H9 (cell line): ENCODE measurements at regions not wholly inside any gene's neighbourhood (a gene's known extent, or its start where the extent isn't known, plus 50 kb on each side); places are given as distances from the start of the nearest gene placed in this dataset.

ENCODE experiments used
- DNase-seq: peaks from one replicate; pipeline ENCODE4 v3.0.0-alpha.2; 2017
- H2AFZ ChIP-seq: one replicate; pipeline ENCODE4 v1.6.1; 2013; ENCODE audit warnings: mild to moderate bottlenecking, low read length, control low read depth, moderate library complexity
- H2AK5ac ChIP-seq: 2 replicates; pipeline ENCODE4 v1.6.1; 2013; ENCODE audit warnings: low read length, control low read depth, mixed read lengths; ENCODE audit not compliant: insufficient read length
- H2BK120ac ChIP-seq: one replicate; pipeline ENCODE4 v1.6.1; 2013; ENCODE audit warnings: low read depth, mild to moderate bottlenecking, low read length, control low read depth, inconsistent platforms; ENCODE audit not compliant: poor library complexity, severe bottlenecking
- H2BK12ac ChIP-seq: 2 replicates; pipeline ENCODE4 v1.6.1; 2013; ENCODE audit warnings: low read length, control low read depth, mixed read lengths, low read depth; ENCODE audit not compliant: insufficient read length
- H2BK15ac ChIP-seq: 2 replicates; pipeline ENCODE4 v1.6.1; 2013; ENCODE audit warnings: low read depth, low read length, control low read depth
- H2BK20ac ChIP-seq: one replicate; pipeline ENCODE4 v1.6.1; 2013; ENCODE audit warnings: low read depth, mild to moderate bottlenecking, low read length, control low read depth, inconsistent platforms; ENCODE audit not compliant: poor library complexity, severe bottlenecking
- H2BK5ac ChIP-seq: 2 replicates; pipeline ENCODE4 v1.6.1; 2013; ENCODE audit warnings: low read length, control low read depth, mixed read lengths; ENCODE audit not compliant: insufficient read length
- H3K14ac ChIP-seq: 2 replicates; pipeline ENCODE4 v1.6.1; 2013; ENCODE audit warnings: low read length, control low read depth; ENCODE audit not compliant: insufficient read depth
- H3K18ac ChIP-seq: 2 replicates; pipeline ENCODE4 v1.6.1; 2013; ENCODE audit warnings: low read depth, mild to moderate bottlenecking, mixed read lengths, low read length, control low read depth; ENCODE audit not compliant: insufficient read length
- H3K23ac ChIP-seq: 2 replicates; pipeline ENCODE4 v1.6.1; 2013; ENCODE audit warnings: low read length, control low read depth, mixed read lengths, low read depth; ENCODE audit not compliant: insufficient read length
- H3K23me2 ChIP-seq: 2 replicates; pipeline ENCODE4 v1.6.1; 2013; ENCODE audit warnings: low read depth, mild to moderate bottlenecking, mixed read lengths, low read length, control low read depth; ENCODE audit not compliant: insufficient read length, poor library complexity, severe bottlenecking
- H3K27ac ChIP-seq: 2 replicates; pipeline ENCODE4 v1.5.1; 2013; ENCODE audit warnings: low read length, control low read depth, mixed read lengths, low read depth; ENCODE audit not compliant: insufficient read length
- H3K27me3 ChIP-seq: 2 replicates; pipeline ENCODE4 v1.6.1; 2013; ENCODE audit warnings: low read length, control low read depth, inconsistent platforms; ENCODE audit not compliant: insufficient read depth
- H3K4ac ChIP-seq: 2 replicates; pipeline ENCODE4 v1.6.1; 2013; ENCODE audit warnings: low read depth, mild to moderate bottlenecking, control low read depth, inconsistent platforms, low read length, moderate library complexity
- H3K4me1 ChIP-seq: 2 replicates; pipeline ENCODE4 v1.6.1; 2013; ENCODE audit warnings: low read length, control low read depth, inconsistent platforms; ENCODE audit not compliant: insufficient read depth
- H3K4me2 ChIP-seq: 2 replicates; pipeline ENCODE4 v1.6.1; 2013; ENCODE audit warnings: low read length, control low read depth, mixed read lengths; ENCODE audit not compliant: insufficient read length, insufficient read depth
- H3K56ac ChIP-seq: 2 replicates; pipeline ENCODE4 v1.6.1; 2013; ENCODE audit warnings: low read depth, mild to moderate bottlenecking, mixed read lengths, low read length, control low read depth; ENCODE audit not compliant: insufficient read length
- H3K79me1 ChIP-seq: 2 replicates; pipeline ENCODE4 v1.6.1; 2013; ENCODE audit warnings: low read depth, mild to moderate bottlenecking, moderate library complexity, low read length, control low read depth, inconsistent platforms; ENCODE audit not compliant: insufficient read depth, poor library complexity, severe bottlenecking
- H3K79me2 ChIP-seq: 2 replicates; pipeline ENCODE4 v1.6.1; 2013; ENCODE audit warnings: low read length, control low read depth, inconsistent platforms; ENCODE audit not compliant: insufficient read depth
- H3K9ac ChIP-seq: 2 replicates; pipeline ENCODE4 v1.6.1; 2013; ENCODE audit warnings: low read length, control low read depth, mixed read lengths; ENCODE audit not compliant: insufficient read length; ENCODE audit errors: extremely low read depth
- H3K9me3 ChIP-seq: one replicate; pipeline ENCODE4 v1.6.1; 2013; ENCODE audit warnings: low read depth, low read length, inconsistent platforms; ENCODE audit not compliant: control insufficient read depth
- H3T11ph ChIP-seq: one replicate; pipeline ENCODE4 v1.6.1; 2013; ENCODE audit warnings: mild to moderate bottlenecking, low read length, control low read depth, inconsistent platforms
- H4K20me1 ChIP-seq: one replicate; pipeline ENCODE4 v1.6.1; 2013; ENCODE audit not compliant: control insufficient read depth, insufficient read length, insufficient read depth
- H4K5ac ChIP-seq: 2 replicates; pipeline ENCODE4 v1.6.1; 2013; ENCODE audit warnings: low read depth, mild to moderate bottlenecking, mixed read lengths, low read length, control low read depth; ENCODE audit not compliant: insufficient read length
- H4K8ac ChIP-seq: replicated peaks from 2 replicates; pipeline ENCODE4 v1.6.1; 2013; ENCODE audit warnings: low read length, control low read depth, mixed read lengths, low read depth; ENCODE audit not compliant: insufficient read length
- H4K91ac ChIP-seq: 2 replicates; pipeline ENCODE4 v1.6.1; 2013; ENCODE audit warnings: low read depth, mild to moderate bottlenecking, moderate library complexity, mixed read lengths, low read length, control low read depth; ENCODE audit not compliant: insufficient read length
- H3K27ac Mint-ChIP-seq, 3 experiments: 2 replicates in 2 of 3; 3 replicates in 1 of 3; pipeline ENCODE4 v1.8.0; 2020 to 2021; ENCODE audit warnings: mixed read lengths in 3 of 3, mild to moderate bottlenecking in 1 of 3, moderate library complexity in 1 of 3
- H3K27me3 Mint-ChIP-seq: 2 replicates; pipeline ENCODE4 v1.8.0; 2021; ENCODE audit warnings: low read depth, mild to moderate bottlenecking, moderate library complexity, mixed read lengths
- H3K36me3 Mint-ChIP-seq, 3 experiments: 2 replicates in 2 of 3; 3 replicates in 1 of 3; pipeline ENCODE4 v1.8.0; 2020 to 2021; ENCODE audit warnings: low read depth in 3 of 3, mixed read lengths in 3 of 3; ENCODE audit not compliant: insufficient read depth in 1 of 3
- H3K4me1 Mint-ChIP-seq, 2 experiments: 2 replicates each; pipeline ENCODE4 v1.8.0; 2020; ENCODE audit warnings: mixed read lengths in 2 of 2
- H3K4me3 Mint-ChIP-seq, 2 experiments: 2 replicates in 1 of 2; 3 replicates in 1 of 2; pipeline ENCODE4 v1.8.0; 2020 to 2021; ENCODE audit warnings: mild to moderate bottlenecking in 2 of 2, mixed read lengths in 2 of 2, moderate library complexity in 1 of 2
- H3K9me3 Mint-ChIP-seq, 2 experiments: 2 replicates in 1 of 2; 3 replicates in 1 of 2; pipeline ENCODE4 v1.8.0; 2020; ENCODE audit warnings: mild to moderate bottlenecking in 2 of 2, mixed read lengths in 2 of 2, moderate library complexity in 1 of 2
- WGBS: extraction: QIAGEN DNeasy Blood & Tissue Kit; methylation state at CpG from one replicate; pipeline ENCODE4 v1.1.7; 2013; ENCODE audit warnings: missing lambda C conversion rate, low lambda C conversion rate, mixed read lengths; ENCODE audit not compliant: insufficient read length; ENCODE audit errors: extremely low coverage; 5-methylcytosine and 5-hydroxymethylcytosine counted together
- TF ChIP-seq, protein P1 (sequence below): fragments of 200-600 bp; sonication (generic); conservative IDR thresholded peaks from 3 replicates; pipeline ENCODE4 v1.8.0; 2021; ENCODE audit warnings: antibody characterized with exemption, mild to moderate bottlenecking

DNA sequence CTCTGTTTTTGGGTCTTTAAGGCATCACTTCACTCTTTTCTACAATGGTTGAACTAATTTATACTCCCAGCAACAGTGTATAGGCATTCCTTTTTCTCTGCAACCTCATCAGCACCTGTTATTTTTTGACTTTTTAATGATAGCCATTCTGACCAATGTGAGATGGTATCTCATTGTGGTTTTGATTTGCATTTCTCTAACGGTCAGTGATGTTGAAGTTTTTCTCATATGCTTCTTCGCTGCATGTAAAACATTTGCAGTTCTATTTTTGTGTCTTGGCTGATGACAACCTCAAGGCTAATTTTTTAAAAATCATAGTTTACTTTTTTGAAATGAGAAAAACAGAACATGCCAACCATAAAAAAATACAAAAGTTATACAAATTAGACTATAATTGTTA is 258.2 kb upstream of the EDNRB start:
- Histone ChIP-seq H3K79me2 (no peaks in the 10 kb centered on the region), H3K27me3 (no peaks in the 10 kb centered on the region), H3K14ac (no peak overlapping the region), H3K27ac (no peak overlapping the region), H4K8ac (no peak overlapping the region), H3K4me1 (no peaks in the 10 kb centered on the region), H2BK5ac (no peak overlapping the region), H2BK12ac (no peak overlapping the region), H3K9ac (no peak overlapping the region), H3K23me2 (no peaks in the 10 kb centered on the region), H3K23ac (no peak overlapping the region), H3K9me3 (no peaks in the 10 kb centered on the region), H3K18ac (no peak overlapping the region), H3T11ph (no peak overlapping the region), H2BK15ac (no peak overlapping the region), H4K91ac (no peak overlapping the region), H4K5ac (no peak overlapping the region), H4K20me1 (no peaks in the 10 kb centered on the region), H3K56ac (no peak overlapping the region), H2AK5ac (no peak overlapping the region), H2AFZ (no peak overlapping the region), H2BK120ac (no peak overlapping the region), H3K4ac (no peak overlapping the region), H3K4me2 (no peak overlapping the region), H2BK20ac (no peak overlapping the region), H3K79me1 (no peaks in the 10 kb centered on the region)
- Mint-ChIP-seq H3K36me3 (peaks cover 0 to 2% (median 0%) of the 10 kb centered on the region in 3 experiments; a peak in 1 of 7 replicates), H3K27me3 (no peaks in the 10 kb centered on the region), H3K27ac (no peak overlapping the region), H3K4me3 (no peak overlapping the region), H3K9me3 (peaks cover 0 to 4% of the 10 kb centered on the region in 2 experiments; a peak in 2 of 5 replicates), H3K4me1 (no peaks in the 10 kb centered on the region)
- TF ChIP-seq, protein P1, sequence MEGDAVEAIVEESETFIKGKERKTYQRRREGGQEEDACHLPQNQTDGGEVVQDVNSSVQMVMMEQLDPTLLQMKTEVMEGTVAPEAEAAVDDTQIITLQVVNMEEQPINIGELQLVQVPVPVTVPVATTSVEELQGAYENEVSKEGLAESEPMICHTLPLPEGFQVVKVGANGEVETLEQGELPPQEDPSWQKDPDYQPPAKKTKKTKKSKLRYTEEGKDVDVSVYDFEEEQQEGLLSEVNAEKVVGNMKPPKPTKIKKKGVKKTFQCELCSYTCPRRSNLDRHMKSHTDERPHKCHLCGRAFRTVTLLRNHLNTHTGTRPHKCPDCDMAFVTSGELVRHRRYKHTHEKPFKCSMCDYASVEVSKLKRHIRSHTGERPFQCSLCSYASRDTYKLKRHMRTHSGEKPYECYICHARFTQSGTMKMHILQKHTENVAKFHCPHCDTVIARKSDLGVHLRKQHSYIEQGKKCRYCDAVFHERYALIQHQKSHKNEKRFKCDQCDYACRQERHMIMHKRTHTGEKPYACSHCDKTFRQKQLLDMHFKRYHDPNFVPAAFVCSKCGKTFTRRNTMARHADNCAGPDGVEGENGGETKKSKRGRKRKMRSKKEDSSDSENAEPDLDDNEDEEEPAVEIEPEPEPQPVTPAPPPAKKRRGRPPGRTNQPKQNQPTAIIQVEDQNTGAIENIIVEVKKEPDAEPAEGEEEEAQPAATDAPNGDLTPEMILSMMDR, result no peak
- DNase-seq, result no peak
- WGBS, result no CpG with 5 or more reads among the region's 2 CpGs
